G401 (cell line): ENCODE measurements at regions not wholly inside any gene's neighbourhood (a gene's known extent, or its start where the extent isn't known, plus 50 kb on each side); places are given as distances from the start of the nearest gene placed in this dataset.
"Not testable (repeated sequence)": the region's sequence is repeated elsewhere in the genome, so short reads cannot be mapped to it uniquely, and the experiment has no call there.

Experiments used
- DNase-seq: peaks from one replicate; pipeline ENCODE4 v3.0.0-alpha.2; 2015; ENCODE audit warnings: low spot score
- in situ Hi-C: cut with HindIII; loops from 2 replicates; pipeline ENCODE4 v1.10.0; 2016; ENCODE audit warnings: low sequenced_read_pairs, mixed read lengths

GRCh38 chr12:77222336-77222735 is 157.0 kb upstream of the E2F7 start:
- in situ Hi-C loops, result no loop called here
- DNase-seq, result no peak

- in situ Hi-C loops, result no loop called here
- no peak for DNase-seq
Measured at GRCh38 chr12:77220586-77220985, 155.2 kb upstream of the E2F7 start.

GRCh38 chr12:77218278-77218677 is 152.9 kb upstream of the E2F7 start:
- no peak for DNase-seq
- in situ Hi-C loops, result no loop called here

GRCh38 chr12:77216136-77216535 is 150.8 kb upstream of the E2F7 start:
- DNase-seq, in situ Hi-C loops: not testable (repeated sequence)

- in situ Hi-C loops, result no loop called here
- no peak for DNase-seq
Measured at GRCh38 chr12:77214136-77214535, 148.8 kb upstream of the E2F7 start.

GRCh38 chr12:77213319-77213718 is 147.9 kb upstream of the E2F7 start:
- in situ Hi-C loops, result no loop called here
- DNase-seq, result no peak

GRCh38 chr12:77210724-77211123 is 145.4 kb upstream of the E2F7 start:
- in situ Hi-C loops, result no loop called here
- DNase-seq, result no peak

- DNase-seq, result no peak
- in situ Hi-C loops, result no loop called here
Measured at GRCh38 chr12:77204083-77204482, 138.7 kb upstream of the E2F7 start.

- DNase-seq, result no peak
- in situ Hi-C loops, result no loop called here
Measured at GRCh38 chr12:77202457-77203060, 137.2 kb upstream of the E2F7 start.

GRCh38 chr12:77189901-77190416 is 124.6 kb upstream of the E2F7 start:
- in situ Hi-C loops, result no loop called here
- DNase-seq, result no peak

GRCh38 chr12:77189458-77189857 is 124.1 kb upstream of the E2F7 start:
- no peak for DNase-seq
- in situ Hi-C loops, result no loop called here

- DNase-seq, result no peak
- in situ Hi-C loops, result no loop called here
Measured at GRCh38 chr12:77179515-77179914, 114.1 kb upstream of the E2F7 start.

- no peak for DNase-seq
- in situ Hi-C loops, result no loop called here
Measured at GRCh38 chr12:77167801-77168200, 102.4 kb upstream of the E2F7 start.

GRCh38 chr12:77166696-77167095 is 101.3 kb upstream of the E2F7 start:
- no peak for DNase-seq
- in situ Hi-C loops, result no loop called here

GRCh38 chr12:77163074-77164038 is 98.0 kb upstream of the E2F7 start:
- no peak for DNase-seq
- in situ Hi-C loops, result no loop called here

- DNase-seq, result no peak
- in situ Hi-C loops, result no loop called here
Measured at GRCh38 chr12:77161944-77162343, 96.6 kb upstream of the E2F7 start.

GRCh38 chr12:77160931-77161330 is 95.6 kb upstream of the E2F7 start:
- in situ Hi-C loops, result no loop called here

GRCh38 chr12:77153706-77154105 is 88.3 kb upstream of the E2F7 start:
- in situ Hi-C loops, result no loop called here
- no peak for DNase-seq

More at GRCh38 chr12:77160931-77161330, 95.6 kb upstream of the E2F7 start:
- DNase-seq, result no peak

- in situ Hi-C loops, result no loop called here
- peak; percentile 14 for DNase-seq
Measured at GRCh38 chr12:77152623-77153193, 87.3 kb upstream of the E2F7 start.

GRCh38 chr12:77151030-77151429 is 85.7 kb upstream of the E2F7 start:
- no peak for DNase-seq
- in situ Hi-C loops, result no loop called here
